ENCODE measurements at regions not wholly inside any gene's neighbourhood (a gene's known extent, or its start where the extent isn't known, plus 50 kb on each side); places are given as distances from the start of the nearest gene placed in this dataset.
"Not testable (repeated sequence)": the region's sequence is repeated elsewhere in the genome, so short reads cannot be mapped to it uniquely, and the experiment has no call there.

DNA sequence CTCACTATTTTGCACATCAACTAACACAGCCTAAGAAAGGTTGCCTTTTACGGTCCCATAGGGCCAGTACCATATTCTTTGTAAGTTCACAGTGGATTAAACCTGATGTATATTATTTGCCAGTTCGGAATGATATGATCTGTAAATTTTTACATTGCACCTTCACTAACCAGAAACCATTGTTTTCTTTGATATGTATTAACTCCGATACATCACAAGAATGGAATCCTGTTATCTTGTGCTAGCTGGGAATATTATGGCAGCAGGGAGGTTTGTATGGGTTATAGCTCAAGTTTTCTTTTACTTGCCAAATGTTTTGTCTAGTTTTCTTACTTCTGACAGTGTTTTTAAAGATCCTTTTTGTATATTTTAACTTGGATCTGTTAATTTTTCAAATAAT lies 51.4 kb upstream of the S1PR1 start:
- no peak overlapping the region for H3K27ac ChIP-seq (ENCODE audit: low read depth, low read length)
- no peaks in the 10 kb centered on the region for H3K27me3 ChIP-seq (ENCODE audit: insufficient read depth, low read length)
- H3K4me3 ChIP-seq (ENCODE audit: low read length), result no peak overlapping the region
- H3K9ac ChIP-seq (ENCODE audit: low read depth, low read length), result no peak overlapping the region
- 88% methylated on average over 2 of the region's 3 CpGs for WGBS
- H3K9me3 ChIP-seq (ENCODE audit: insufficient read depth, low read depth, low read length), result no peaks in the 10 kb centered on the region
- no peaks in the 10 kb centered on the region for H3K4me1 ChIP-seq (ENCODE audit: insufficient read depth, low read length)
- no peaks in the 10 kb centered on the region for H3K36me3 ChIP-seq (ENCODE audit: insufficient read depth, low read length)

DNA sequence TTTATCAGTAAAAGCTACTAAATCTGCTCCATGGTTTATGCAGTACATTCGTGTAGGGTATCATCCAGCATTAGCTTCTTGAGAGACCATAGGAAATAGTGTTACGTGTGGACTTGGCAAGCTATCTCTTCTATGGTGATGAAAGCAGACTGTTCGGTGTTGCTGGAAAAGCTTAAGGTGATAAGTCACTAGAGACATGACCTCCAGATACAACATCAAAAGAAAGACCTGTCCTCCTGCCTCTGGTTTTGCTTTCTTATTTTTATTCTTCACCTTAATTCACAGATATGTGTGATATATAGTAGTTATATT lies 53.5 kb upstream of the S1PR1 start:
- H3K4me1 ChIP-seq (ENCODE audit: insufficient read depth, low read length), result no peaks in the 10 kb centered on the region
- WGBS, result 82% methylated on average over 3 of the region's 3 CpGs
- no peak overlapping the region for H3K9ac ChIP-seq (ENCODE audit: low read depth, low read length)
- H3K4me3 ChIP-seq (ENCODE audit: low read length), result no peak overlapping the region
- H3K27me3 ChIP-seq (ENCODE audit: insufficient read depth, low read length), result no peaks in the 10 kb centered on the region
- H3K9me3 ChIP-seq (ENCODE audit: insufficient read depth, low read depth, low read length), result no peaks in the 10 kb centered on the region
- H3K36me3 ChIP-seq (ENCODE audit: insufficient read depth, low read length), result no peaks in the 10 kb centered on the region
- no peak overlapping the region for H3K27ac ChIP-seq (ENCODE audit: low read depth, low read length)

DNA sequence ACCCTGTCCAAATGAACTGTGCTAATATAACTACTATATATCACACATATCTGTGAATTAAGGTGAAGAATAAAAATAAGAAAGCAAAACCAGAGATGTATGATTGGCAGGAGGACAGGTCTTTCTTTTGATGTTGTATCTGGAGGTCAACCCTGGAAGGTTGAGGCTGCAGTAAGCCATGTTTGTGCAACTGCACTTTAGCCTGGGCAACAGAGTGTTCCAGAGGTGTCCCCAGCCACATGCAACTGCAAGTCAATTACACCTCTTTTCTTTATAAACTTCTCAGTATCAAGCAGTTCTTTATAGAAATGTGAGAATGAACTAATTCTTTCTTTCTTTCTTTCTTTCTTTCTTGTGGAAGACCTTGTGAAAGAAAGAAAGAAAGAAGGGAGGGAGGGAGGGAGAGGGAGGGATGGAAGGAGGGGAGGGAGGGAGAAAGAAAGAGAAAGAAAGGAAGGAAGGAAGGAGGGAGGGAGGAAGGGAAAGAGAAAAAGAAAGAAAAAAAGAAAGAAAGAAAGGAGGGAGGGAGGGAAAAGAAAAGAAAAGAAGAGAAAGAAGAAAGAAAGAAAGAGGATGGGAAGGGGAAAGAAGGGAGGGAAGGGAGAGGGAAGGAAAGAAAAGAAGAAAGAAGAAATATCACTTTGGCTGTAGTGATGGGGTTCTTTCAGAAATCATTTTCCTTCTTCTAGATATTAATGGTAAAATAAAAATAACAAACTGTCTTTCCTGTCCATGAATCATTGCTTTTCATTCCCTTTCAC lies 54.0 kb upstream of the S1PR1 start:
- Histone ChIP-seq H3K9me3 (ENCODE audit: insufficient read depth, low read depth, low read length) (no peaks in the 10 kb centered on the region), H3K27me3 (ENCODE audit: insufficient read depth, low read length) (no peaks in the 10 kb centered on the region), H3K4me1 (ENCODE audit: insufficient read depth, low read length) (no peaks in the 10 kb centered on the region), H3K4me3 (ENCODE audit: low read length) (no peak overlapping the region), H3K9ac (ENCODE audit: low read depth, low read length) (no peak overlapping the region), H3K36me3 (ENCODE audit: insufficient read depth, low read length) (no peaks in the 10 kb centered on the region), H3K27ac (ENCODE audit: low read depth, low read length) (no peak overlapping the region)

DNA sequence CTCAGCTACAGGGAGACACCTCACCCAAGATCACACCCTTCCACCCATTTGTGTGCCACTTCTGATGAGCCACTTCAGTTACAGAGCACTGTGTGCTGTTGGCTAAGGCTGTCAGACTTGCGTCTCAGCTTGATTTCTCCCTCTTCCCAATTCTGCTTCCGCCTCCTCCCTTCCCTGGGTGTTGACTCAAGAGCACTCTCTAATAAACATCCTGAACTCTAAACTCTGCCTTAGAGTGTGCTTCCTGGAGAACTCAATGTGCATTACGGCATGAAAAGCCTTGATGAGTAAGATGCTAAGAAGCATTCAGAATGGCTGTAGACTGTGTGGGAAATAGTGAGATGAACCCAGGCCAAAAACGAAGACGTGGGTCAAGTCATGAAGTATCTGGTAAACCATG lies 54.9 kb upstream of the S1PR1 start:
- Histone ChIP-seq H3K27ac (ENCODE audit: low read depth, low read length) (no peak overlapping the region), H3K9ac (ENCODE audit: low read depth, low read length) (no peak overlapping the region), H3K36me3 (ENCODE audit: insufficient read depth, low read length) (no peaks in the 10 kb centered on the region), H3K4me1 (ENCODE audit: insufficient read depth, low read length) (no peaks in the 10 kb centered on the region), H3K27me3 (ENCODE audit: insufficient read depth, low read length) (no peaks in the 10 kb centered on the region), H3K4me3 (ENCODE audit: low read length) (no peak overlapping the region), H3K9me3 (ENCODE audit: insufficient read depth, low read depth, low read length) (no peaks in the 10 kb centered on the region)
- 81% methylated on average over 5 of the region's 5 CpGs for WGBS

- Histone ChIP-seq H3K4me3 (ENCODE audit: low read length) (no peak overlapping the region), H3K9me3 (ENCODE audit: insufficient read depth, low read depth, low read length) (no peaks in the 10 kb centered on the region), H3K36me3 (ENCODE audit: insufficient read depth, low read length) (no peaks in the 10 kb centered on the region), H3K4me1 (ENCODE audit: insufficient read depth, low read length) (no peaks in the 10 kb centered on the region), H3K27me3 (ENCODE audit: insufficient read depth, low read length) (no peaks in the 10 kb centered on the region), H3K9ac (ENCODE audit: low read depth, low read length) (no peak overlapping the region), H3K27ac (ENCODE audit: low read depth, low read length) (no peak overlapping the region)
- 88% methylated on average over 7 of the region's 8 CpGs for WGBS
Measured at GRCh38 chr1:101178688-101179491, 57.9 kb upstream of the S1PR1 start.

DNA sequence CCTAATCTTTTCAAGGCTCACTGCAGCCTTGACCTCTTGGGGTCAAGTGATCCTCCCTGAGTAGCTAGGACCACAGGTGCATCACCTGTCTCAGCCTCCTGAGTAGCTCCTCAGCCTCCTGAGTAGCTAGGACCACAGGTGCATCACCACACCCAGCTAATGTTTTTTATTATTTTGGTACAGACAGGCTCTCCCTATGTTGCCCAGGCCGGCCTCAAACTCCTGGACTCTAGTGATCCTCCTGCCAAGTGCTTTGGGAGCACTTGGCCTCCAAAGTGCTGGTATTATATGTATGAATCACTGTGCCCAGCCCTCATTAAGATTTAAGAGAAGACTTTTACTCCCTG lies 58.5 kb upstream of the S1PR1 start:
- Histone ChIP-seq H3K27ac (ENCODE audit: low read depth, low read length) (no peak overlapping the region), H3K9me3 (ENCODE audit: insufficient read depth, low read depth, low read length) (no peaks in the 10 kb centered on the region), H3K9ac (ENCODE audit: low read depth, low read length) (no peak overlapping the region), H3K36me3 (ENCODE audit: insufficient read depth, low read length) (no peaks in the 10 kb centered on the region), H3K4me3 (ENCODE audit: low read length) (no peak overlapping the region), H3K27me3 (ENCODE audit: insufficient read depth, low read length) (no peaks in the 10 kb centered on the region), H3K4me1 (ENCODE audit: insufficient read depth, low read length) (no peaks in the 10 kb centered on the region)
- WGBS, result 100% methylated on average over 1 of the region's 1 CpG

DNA sequence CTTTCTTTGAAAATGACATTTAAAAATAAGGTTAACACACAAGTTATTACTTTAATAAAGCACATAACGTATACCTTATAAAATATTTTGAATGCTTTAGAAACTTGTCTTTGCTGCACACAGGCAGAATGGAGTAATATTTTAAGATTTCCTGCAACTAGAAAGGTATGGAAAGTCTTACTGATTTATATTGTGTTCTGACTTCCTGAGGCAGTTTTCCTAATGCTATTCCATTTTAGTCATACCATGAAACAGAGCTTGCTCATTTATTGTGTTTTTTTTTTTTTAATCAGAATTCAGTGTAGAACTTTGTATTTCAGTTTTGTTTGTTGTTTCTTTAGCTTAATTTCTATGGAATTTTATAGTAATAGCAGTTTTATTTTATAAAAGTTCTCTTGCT lies 60.9 kb upstream of the S1PR1 start:
- no CpG with 5 or more reads among the region's 1 CpG for WGBS
- no peaks in the 10 kb centered on the region for H3K36me3 ChIP-seq (ENCODE audit: insufficient read depth, low read length)
- no peaks in the 10 kb centered on the region for H3K27me3 ChIP-seq (ENCODE audit: insufficient read depth, low read length)
- H3K9me3 ChIP-seq (ENCODE audit: insufficient read depth, low read depth, low read length), result no peaks in the 10 kb centered on the region
- no peak overlapping the region for H3K9ac ChIP-seq (ENCODE audit: low read depth, low read length)
- H3K4me3 ChIP-seq (ENCODE audit: low read length), result no peak overlapping the region
- no peak overlapping the region for H3K27ac ChIP-seq (ENCODE audit: low read depth, low read length)
- H3K4me1 ChIP-seq (ENCODE audit: insufficient read depth, low read length), result no peaks in the 10 kb centered on the region

DNA sequence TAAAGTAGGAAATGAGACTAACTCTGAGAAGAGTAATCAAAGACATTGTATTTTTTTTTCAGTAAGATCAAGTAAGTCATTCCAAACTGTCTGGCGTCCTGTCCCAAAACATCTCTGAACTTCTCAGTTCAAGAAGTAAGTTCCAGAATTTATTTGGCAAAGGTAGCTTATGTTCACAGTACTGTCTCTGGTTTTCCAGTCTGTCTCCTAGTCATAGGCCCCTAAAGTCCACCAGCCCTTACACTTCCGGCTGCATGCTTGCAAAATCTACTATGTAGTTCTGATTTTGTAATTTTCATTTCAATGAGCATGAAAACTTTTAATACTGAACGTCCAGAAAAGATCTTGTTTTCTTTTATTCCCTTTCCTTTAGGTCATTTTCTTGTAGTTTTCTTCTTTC lies 61.4 kb upstream of the S1PR1 start:
- no peaks in the 10 kb centered on the region for H3K27me3 ChIP-seq (ENCODE audit: insufficient read depth, low read length)
- H3K9me3 ChIP-seq (ENCODE audit: insufficient read depth, low read depth, low read length), result no peaks in the 10 kb centered on the region
- no peaks in the 10 kb centered on the region for H3K4me1 ChIP-seq (ENCODE audit: insufficient read depth, low read length)
- WGBS, result 95% methylated on average over 3 of the region's 3 CpGs
- H3K4me3 ChIP-seq (ENCODE audit: low read length), result no peak overlapping the region
- no peak overlapping the region for H3K27ac ChIP-seq (ENCODE audit: low read depth, low read length)
- H3K9ac ChIP-seq (ENCODE audit: low read depth, low read length), result no peak overlapping the region
- H3K36me3 ChIP-seq (ENCODE audit: insufficient read depth, low read length), result no peaks in the 10 kb centered on the region

DNA sequence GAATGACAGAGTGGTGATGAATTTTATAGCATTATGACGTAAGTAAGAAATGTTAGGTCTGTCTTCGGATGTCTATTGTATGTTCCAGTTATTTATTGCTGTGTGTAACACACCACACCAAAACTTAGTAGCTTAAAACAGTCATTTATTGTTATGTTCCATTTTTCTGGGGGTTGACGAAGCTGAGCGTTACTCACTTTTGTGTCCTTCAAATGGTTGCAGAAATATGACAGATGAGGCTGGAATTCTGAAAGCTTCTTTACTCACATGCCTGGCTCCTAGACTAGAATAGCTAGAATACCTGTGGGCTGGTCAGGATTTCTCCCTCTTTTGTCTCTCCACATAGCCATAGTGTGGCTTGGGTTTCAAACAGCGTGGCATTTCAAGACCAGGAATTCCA lies 62.1 kb upstream of the S1PR1 start:
- H3K4me1 ChIP-seq (ENCODE audit: insufficient read depth, low read length), result no peaks in the 10 kb centered on the region
- H3K27ac ChIP-seq (ENCODE audit: low read depth, low read length), result no peak overlapping the region
- H3K9me3 ChIP-seq (ENCODE audit: insufficient read depth, low read depth, low read length), result no peaks in the 10 kb centered on the region
- 89% methylated on average over 5 of the region's 5 CpGs for whole genome bisulfite sequencing
- no peak overlapping the region for H3K4me3 ChIP-seq (ENCODE audit: low read length)
- H3K9ac ChIP-seq (ENCODE audit: low read depth, low read length), result no peak overlapping the region
- no peaks in the 10 kb centered on the region for H3K27me3 ChIP-seq (ENCODE audit: insufficient read depth, low read length)
- no peaks in the 10 kb centered on the region for H3K36me3 ChIP-seq (ENCODE audit: insufficient read depth, low read length)

GRCh38 chr1:101174298-101174697 lies 62.5 kb upstream of the S1PR1 start:
- not testable (repeated sequence) for H3K4me1 ChIP-seq (ENCODE audit: insufficient read depth, low read length); H3K4me3 ChIP-seq (ENCODE audit: low read length); H3K36me3 ChIP-seq (ENCODE audit: insufficient read depth, low read length); H3K9me3 ChIP-seq (ENCODE audit: insufficient read depth, low read depth, low read length); H3K27me3 ChIP-seq (ENCODE audit: insufficient read depth, low read length); H3K9ac ChIP-seq (ENCODE audit: low read depth, low read length); H3K27ac ChIP-seq (ENCODE audit: low read depth, low read length)
- 97% methylated on average over 4 of the region's 4 CpGs for WGBS

DNA sequence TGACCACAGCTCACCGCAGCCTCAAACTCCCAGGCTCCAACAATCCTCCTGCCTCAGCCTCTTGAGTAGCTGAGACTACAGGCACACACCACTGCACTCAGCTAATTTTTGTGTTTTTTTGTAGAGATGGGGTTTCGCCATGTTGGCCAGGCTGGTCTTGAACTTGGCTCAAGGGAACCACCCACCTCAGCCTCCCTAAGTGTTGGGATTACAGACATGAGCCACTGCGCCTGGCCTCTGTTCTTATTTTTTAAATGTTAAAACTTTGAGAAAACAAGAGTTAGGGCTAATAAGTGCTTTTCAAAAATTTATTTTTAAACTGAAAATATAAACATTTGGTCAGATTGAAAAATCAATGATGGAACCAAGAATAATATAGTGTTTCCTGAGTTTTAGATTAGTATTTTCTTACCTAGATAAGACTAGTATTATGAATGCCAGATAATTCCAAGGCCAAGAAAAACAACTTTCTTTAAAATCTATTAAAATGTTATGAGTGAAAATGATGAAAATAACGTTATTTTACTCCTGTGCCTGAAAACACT lies 66.2 kb upstream of the S1PR1 start:
- WGBS, result 87% methylated on average over 2 of the region's 4 CpGs
- peaks cover 7% of the 10 kb centered on the region for H3K4me1 ChIP-seq (ENCODE audit: insufficient read depth, low read length)
- H3K36me3 ChIP-seq (ENCODE audit: insufficient read depth, low read length), result no peaks in the 10 kb centered on the region

More for the DNA sequence above, 66.2 kb upstream of the S1PR1 start:
- Histone ChIP-seq H3K4me3 (ENCODE audit: low read length) (no peak overlapping the region), H3K9ac (ENCODE audit: low read depth, low read length) (no peak overlapping the region), H3K9me3 (ENCODE audit: insufficient read depth, low read depth, low read length) (no peaks in the 10 kb centered on the region), H3K27ac (ENCODE audit: low read depth, low read length) (no peak overlapping the region), H3K27me3 (ENCODE audit: insufficient read depth, low read length) (no peaks in the 10 kb centered on the region)

Data from HUES64 (cell line).